NCI-H2196 treated with DMSO at 0.1 percent for 48 hours (cell line): ENCODE measurements at regions not wholly inside any gene's neighbourhood (a gene's known extent, or its start where the extent isn't known, plus 50 kb on each side); places are given as distances from the start of the nearest gene placed in this dataset.

ENCODE experiments used
- DNase-seq: peaks from one replicate; lab custom pipeline; 2025; ENCODE audit not compliant: unreplicated experiment; lab: John Stamatoyannopoulos, UW

GRCh38 chr15:36389107-36389506 is 190.3 kb upstream of the CDIN1 start:
- DNase-seq: no peak

- DNase-seq: no peak
Measured at GRCh38 chr15:36390491-36390890, 188.9 kb upstream of the CDIN1 start.

GRCh38 chr15:36392676-36393266 is 186.7 kb upstream of the CDIN1 start:
- no peak for DNase-seq

GRCh38 chr15:36398212-36398611 is 181.2 kb upstream of the CDIN1 start:
- DNase-seq: no peak

- DNase-seq: no peak
Measured at GRCh38 chr15:36399276-36399675, 180.2 kb upstream of the CDIN1 start.

- no peak for DNase-seq
Measured at GRCh38 chr15:36400936-36401585, 178.4 kb upstream of the CDIN1 start.

GRCh38 chr15:36401586-36401966 is 177.8 kb upstream of the CDIN1 start:
- no peak for DNase-seq

GRCh38 chr15:36403351-36403750 is 176.1 kb upstream of the CDIN1 start:
- DNase-seq: no peak

- no peak for DNase-seq
Measured at GRCh38 chr15:36406366-36406765, 173.1 kb upstream of the CDIN1 start.

- DNase-seq: no peak
Measured at GRCh38 chr15:36406911-36407310, 172.5 kb upstream of the CDIN1 start.

- DNase-seq: no peak
Measured at GRCh38 chr15:36407647-36408046, 171.8 kb upstream of the CDIN1 start.

- DNase-seq: no peak
Measured at GRCh38 chr15:36409819-36410218, 169.6 kb upstream of the CDIN1 start.

GRCh38 chr15:36414670-36415069 is 164.8 kb upstream of the CDIN1 start:
- DNase-seq: no peak

GRCh38 chr15:36415643-36416042 is 163.8 kb upstream of the CDIN1 start:
- no peak for DNase-seq

- no peak for DNase-seq
Measured at GRCh38 chr15:36422631-36423030, 156.8 kb upstream of the CDIN1 start.

- DNase-seq: no peak
Measured at GRCh38 chr15:36426691-36427090, 152.7 kb upstream of the CDIN1 start.

GRCh38 chr15:36428102-36428845 is 151.2 kb upstream of the CDIN1 start:
- no peak for DNase-seq

- DNase-seq: no peak
Measured at GRCh38 chr15:36429707-36430106, 149.7 kb upstream of the CDIN1 start.

GRCh38 chr15:36430280-36430679 is 149.1 kb upstream of the CDIN1 start:
- DNase-seq: no peak

GRCh38 chr15:36430726-36431265 is 148.6 kb upstream of the CDIN1 start:
- no peak for DNase-seq

GRCh38 chr15:36432161-36432560 is 147.3 kb upstream of the CDIN1 start:
- no peak for DNase-seq

GRCh38 chr15:36434177-36434576 is 145.2 kb upstream of the CDIN1 start:
- no peak for DNase-seq
